ENCODE measurements at regions not wholly inside any gene's neighbourhood (a gene's known extent, or its start where the extent isn't known, plus 50 kb on each side); places are given as distances from the start of the nearest gene placed in this dataset.

- Histone ChIP-seq H3K4me1 (no peaks in the 10 kb centered on the region), H3K27me3 (no peaks in the 10 kb centered on the region), H3K27ac (no peak overlapping the region), H3K36me3 (no peaks in the 10 kb centered on the region), H3K4me3 (no peak overlapping the region), H3K9me3 (no peaks in the 10 kb centered on the region)
- TF ChIP-seq CTCF (IDR thresholded peaks at IDR 0.05): no peak
- no peak for TF ChIP-seq POLR2A (IDR thresholded peaks at IDR 0.05)
- no peak for DNase-seq
Measured at GRCh38 chr1:163928069-163928468, 606.3 kb downstream of the NUF2 start.

- H3K9me3 ChIP-seq: no peaks in the 10 kb centered on the region
- no peaks in the 10 kb centered on the region for H3K36me3 ChIP-seq
- no peak overlapping the region for H3K4me3 ChIP-seq
- no peaks in the 10 kb centered on the region for H3K4me1 ChIP-seq
- DNase-seq: no peak
- H3K27me3 ChIP-seq: no peaks in the 10 kb centered on the region
- H3K27ac ChIP-seq: no peak overlapping the region
- TF ChIP-seq POLR2A (IDR thresholded peaks at IDR 0.05): no peak
- TF ChIP-seq CTCF (IDR thresholded peaks at IDR 0.05): no peak
Measured at GRCh38 chr1:163928651-163929050, 606.9 kb downstream of the NUF2 start.

GRCh38 chr1:163932901-163933300, 611.1 kb downstream of the NUF2 start:
- no peaks in the 10 kb centered on the region for H3K36me3 ChIP-seq
- H3K27me3 ChIP-seq: no peaks in the 10 kb centered on the region
- no peak overlapping the region for H3K4me3 ChIP-seq
- H3K27ac ChIP-seq: no peak overlapping the region
- no peaks in the 10 kb centered on the region for H3K4me1 ChIP-seq
- DNase-seq: no peak
- no peak for TF ChIP-seq POLR2A (IDR thresholded peaks at IDR 0.05)
- no peak for TF ChIP-seq CTCF (IDR thresholded peaks at IDR 0.05)
- H3K9me3 ChIP-seq: no peaks in the 10 kb centered on the region

GRCh38 chr1:163933437-163933836, 611.7 kb downstream of the NUF2 start:
- Histone ChIP-seq H3K9me3 (no peaks in the 10 kb centered on the region), H3K27ac (no peak overlapping the region), H3K36me3 (no peaks in the 10 kb centered on the region), H3K4me3 (no peak overlapping the region), H3K27me3 (no peaks in the 10 kb centered on the region), H3K4me1 (no peaks in the 10 kb centered on the region)
- no peak for DNase-seq
- TF ChIP-seq POLR2A (IDR thresholded peaks at IDR 0.05): no peak
- TF ChIP-seq CTCF (IDR thresholded peaks at IDR 0.05): no peak

GRCh38 chr1:163935738-163936374, 614.1 kb downstream of the NUF2 start:
- TF ChIP-seq CTCF (IDR thresholded peaks at IDR 0.05): no peak
- no peak for TF ChIP-seq POLR2A (IDR thresholded peaks at IDR 0.05)
- no peak for DNase-seq
- H3K9me3 ChIP-seq: no peaks in the 10 kb centered on the region
- H3K27me3 ChIP-seq: no peaks in the 10 kb centered on the region
- H3K4me1 ChIP-seq: no peaks in the 10 kb centered on the region
- no peaks in the 10 kb centered on the region for H3K36me3 ChIP-seq
- H3K27ac ChIP-seq: no peak overlapping the region
- no peak overlapping the region for H3K4me3 ChIP-seq

- no peak for TF ChIP-seq POLR2A (IDR thresholded peaks at IDR 0.05)
- TF ChIP-seq CTCF (IDR thresholded peaks at IDR 0.05): no peak
- no peak for DNase-seq
- Histone ChIP-seq H3K27me3 (no peaks in the 10 kb centered on the region), H3K36me3 (no peaks in the 10 kb centered on the region), H3K4me3 (no peak overlapping the region), H3K9me3 (peaks cover 0 to 14% (median 0%) of the 10 kb centered on the region in 4 donors), H3K27ac (no peak overlapping the region), H3K4me1 (no peaks in the 10 kb centered on the region)
Measured at GRCh38 chr1:163959622-163960021, 599.4 kb upstream of the PBX1 start.

Measured in Peyer's patch (tissue), 4 donors.